HL-60 (cell line): ENCODE measurements at regions not wholly inside any gene's neighbourhood (a gene's known extent, or its start where the extent isn't known, plus 50 kb on each side); places are given as distances from the start of the nearest gene placed in this dataset.

ENCODE experiments used
- DNase-seq, 2 experiments: peaks; one replicate each; pipeline ENCODE4 v3.0.0-alpha.2; 2010 to 2020; ENCODE audit warnings: low read depth in 1 of 2, low spot score in 1 of 2
- H3K27ac ChIP-seq: fragments of 250-450 bp; sonication (Bioruptor Pico); replicated peaks from 2 replicates; pipeline ENCODE4 v1.5.1; 2020; ENCODE audit warnings: mild to moderate bottlenecking, moderate library complexity
- H3K27me3 ChIP-seq: fragments of 250-450 bp; sonication (Bioruptor Pico); 2 replicates; pipeline ENCODE4 v1.5.1; 2021; ENCODE audit warnings: mild to moderate bottlenecking, moderate library complexity; ENCODE audit not compliant: insufficient read depth, poor library complexity, severe bottlenecking
- H3K4me3 ChIP-seq: replicated peaks from 2 replicates; pipeline ENCODE4 v1.5.1; 2011; ENCODE audit warnings: mild to moderate bottlenecking, control low read depth, low read length; ENCODE audit not compliant: insufficient read depth
- GABPA ChIP-seq: IDR thresholded peaks from 2 replicates; pipeline ENCODE4 v1.6.1; 2012; ENCODE audit warnings: low read depth
- POLR2AphosphoS5 ChIP-seq: IDR thresholded peaks from 2 replicates; pipeline ENCODE4 v1.6.1; 2012; ENCODE audit warnings: low read depth
- SPI1 ChIP-seq: IDR thresholded peaks from 2 replicates; pipeline ENCODE4 v1.6.1; 2012; ENCODE audit warnings: low read depth, mild to moderate bottlenecking, borderline replicate concordance
- TF ChIP-seq, protein P1 (sequence below): IDR thresholded peaks from 2 replicates; pipeline ENCODE4 v1.6.1; 2012; ENCODE audit warnings: low read depth; ENCODE audit not compliant: insufficient replicate concordance
- TF ChIP-seq, protein P2 (sequence below): IDR thresholded peaks from one replicate; pipeline ENCODE4 v1.5.1; 2011; ENCODE audit warnings: low read length, control low read depth, inconsistent platforms; ENCODE audit not compliant: insufficient read depth

DNA sequence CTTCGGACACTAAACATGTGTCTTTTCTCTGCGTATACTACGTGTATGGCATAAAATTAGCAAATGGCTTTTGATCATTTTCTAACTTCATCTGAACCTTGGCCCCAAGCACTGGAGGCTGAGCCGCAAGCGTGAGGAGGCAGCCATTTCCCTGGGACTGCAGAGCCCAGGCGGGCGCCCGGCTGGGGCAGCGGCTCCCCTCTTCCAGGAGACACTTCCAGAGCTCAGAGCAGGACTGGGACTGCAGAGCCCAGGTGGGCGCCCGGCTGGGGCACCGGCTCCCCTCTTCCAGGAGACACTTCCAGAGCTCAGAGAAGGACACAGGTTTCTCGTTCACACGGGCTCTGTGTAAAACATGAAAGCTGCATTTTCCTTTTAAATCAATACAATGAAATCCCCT lies 484.1 kb upstream of the SALL3 start:
- DNase-seq = no peak
- H3K27me3 ChIP-seq = no peaks in the 10 kb centered on the region
- H3K27ac ChIP-seq = no peak overlapping the region
- TF ChIP-seq, protein P1, sequence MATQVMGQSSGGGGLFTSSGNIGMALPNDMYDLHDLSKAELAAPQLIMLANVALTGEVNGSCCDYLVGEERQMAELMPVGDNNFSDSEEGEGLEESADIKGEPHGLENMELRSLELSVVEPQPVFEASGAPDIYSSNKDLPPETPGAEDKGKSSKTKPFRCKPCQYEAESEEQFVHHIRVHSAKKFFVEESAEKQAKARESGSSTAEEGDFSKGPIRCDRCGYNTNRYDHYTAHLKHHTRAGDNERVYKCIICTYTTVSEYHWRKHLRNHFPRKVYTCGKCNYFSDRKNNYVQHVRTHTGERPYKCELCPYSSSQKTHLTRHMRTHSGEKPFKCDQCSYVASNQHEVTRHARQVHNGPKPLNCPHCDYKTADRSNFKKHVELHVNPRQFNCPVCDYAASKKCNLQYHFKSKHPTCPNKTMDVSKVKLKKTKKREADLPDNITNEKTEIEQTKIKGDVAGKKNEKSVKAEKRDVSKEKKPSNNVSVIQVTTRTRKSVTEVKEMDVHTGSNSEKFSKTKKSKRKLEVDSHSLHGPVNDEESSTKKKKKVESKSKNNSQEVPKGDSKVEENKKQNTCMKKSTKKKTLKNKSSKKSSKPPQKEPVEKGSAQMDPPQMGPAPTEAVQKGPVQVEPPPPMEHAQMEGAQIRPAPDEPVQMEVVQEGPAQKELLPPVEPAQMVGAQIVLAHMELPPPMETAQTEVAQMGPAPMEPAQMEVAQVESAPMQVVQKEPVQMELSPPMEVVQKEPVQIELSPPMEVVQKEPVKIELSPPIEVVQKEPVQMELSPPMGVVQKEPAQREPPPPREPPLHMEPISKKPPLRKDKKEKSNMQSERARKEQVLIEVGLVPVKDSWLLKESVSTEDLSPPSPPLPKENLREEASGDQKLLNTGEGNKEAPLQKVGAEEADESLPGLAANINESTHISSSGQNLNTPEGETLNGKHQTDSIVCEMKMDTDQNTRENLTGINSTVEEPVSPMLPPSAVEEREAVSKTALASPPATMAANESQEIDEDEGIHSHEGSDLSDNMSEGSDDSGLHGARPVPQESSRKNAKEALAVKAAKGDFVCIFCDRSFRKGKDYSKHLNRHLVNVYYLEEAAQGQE = no peak
- TF ChIP-seq POLR2AphosphoS5 (no peak), SPI1 (no peak), GABPA (no peak)
- TF ChIP-seq, protein P2, sequence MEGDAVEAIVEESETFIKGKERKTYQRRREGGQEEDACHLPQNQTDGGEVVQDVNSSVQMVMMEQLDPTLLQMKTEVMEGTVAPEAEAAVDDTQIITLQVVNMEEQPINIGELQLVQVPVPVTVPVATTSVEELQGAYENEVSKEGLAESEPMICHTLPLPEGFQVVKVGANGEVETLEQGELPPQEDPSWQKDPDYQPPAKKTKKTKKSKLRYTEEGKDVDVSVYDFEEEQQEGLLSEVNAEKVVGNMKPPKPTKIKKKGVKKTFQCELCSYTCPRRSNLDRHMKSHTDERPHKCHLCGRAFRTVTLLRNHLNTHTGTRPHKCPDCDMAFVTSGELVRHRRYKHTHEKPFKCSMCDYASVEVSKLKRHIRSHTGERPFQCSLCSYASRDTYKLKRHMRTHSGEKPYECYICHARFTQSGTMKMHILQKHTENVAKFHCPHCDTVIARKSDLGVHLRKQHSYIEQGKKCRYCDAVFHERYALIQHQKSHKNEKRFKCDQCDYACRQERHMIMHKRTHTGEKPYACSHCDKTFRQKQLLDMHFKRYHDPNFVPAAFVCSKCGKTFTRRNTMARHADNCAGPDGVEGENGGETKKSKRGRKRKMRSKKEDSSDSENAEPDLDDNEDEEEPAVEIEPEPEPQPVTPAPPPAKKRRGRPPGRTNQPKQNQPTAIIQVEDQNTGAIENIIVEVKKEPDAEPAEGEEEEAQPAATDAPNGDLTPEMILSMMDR = no peak
- H3K4me3 ChIP-seq = no peak overlapping the region

DNA sequence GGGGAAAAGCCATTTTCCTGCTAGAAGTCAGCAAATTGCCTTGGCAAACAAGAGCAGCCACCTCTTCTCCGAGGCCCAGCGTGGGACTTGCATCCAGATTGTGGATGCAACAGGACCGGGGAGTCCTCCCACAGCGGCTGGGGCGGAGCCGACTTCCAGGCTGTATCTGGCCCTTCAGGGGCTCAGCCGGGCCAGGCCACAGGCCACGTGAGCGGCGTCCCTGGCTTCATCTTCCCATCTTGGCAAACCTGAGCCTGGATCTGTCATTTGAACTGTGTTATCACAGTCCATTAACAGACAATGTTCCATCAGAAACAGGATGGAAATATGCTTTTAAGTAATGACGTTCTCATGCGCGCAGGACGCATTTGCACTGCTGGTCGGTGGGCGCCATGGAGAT lies 483.5 kb upstream of the SALL3 start:
- TF ChIP-seq, protein P2 = no peak
- TF ChIP-seq GABPA (no peak), POLR2AphosphoS5 (no peak), SPI1 (no peak)
- TF ChIP-seq, protein P1 = no peak
- Histone ChIP-seq H3K27ac (no peak overlapping the region), H3K27me3 (no peaks in the 10 kb centered on the region), H3K4me3 (no peak overlapping the region)
- DNase-seq = no peak

DNA sequence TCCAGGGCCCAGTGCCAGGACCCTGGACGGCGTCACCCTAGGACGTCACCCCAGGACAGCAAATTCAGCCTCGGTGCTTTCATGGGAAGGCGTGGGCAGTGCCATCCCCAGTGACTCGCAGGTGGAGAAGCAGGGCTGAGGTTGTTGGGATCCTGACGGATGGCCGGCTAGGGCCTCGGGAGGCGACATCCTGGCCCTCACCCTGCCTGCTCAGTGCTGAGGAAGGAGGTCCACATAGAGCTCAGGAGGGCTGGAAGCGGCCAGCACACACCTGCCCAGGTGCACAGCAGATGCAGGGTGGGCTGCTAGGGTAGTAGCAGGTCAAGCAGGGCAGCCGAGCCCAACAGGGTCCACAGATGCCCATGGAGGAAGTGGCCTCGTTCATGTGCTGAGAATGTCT lies 482.0 kb upstream of the SALL3 start:
- H3K27ac ChIP-seq = no peak overlapping the region
- no peak for DNase-seq
- no peaks in the 10 kb centered on the region for H3K27me3 ChIP-seq
- no peak overlapping the region for H3K4me3 ChIP-seq
- TF ChIP-seq POLR2AphosphoS5 (no peak), SPI1 (no peak), GABPA (no peak)
- TF ChIP-seq, protein P2 = no peak
- TF ChIP-seq, protein P1 = no peak
